ENCODE measurements at regions not wholly inside any gene's neighbourhood (a gene's known extent, or its start where the extent isn't known, plus 50 kb on each side); places are given as distances from the start of the nearest gene placed in this dataset.

DNA sequence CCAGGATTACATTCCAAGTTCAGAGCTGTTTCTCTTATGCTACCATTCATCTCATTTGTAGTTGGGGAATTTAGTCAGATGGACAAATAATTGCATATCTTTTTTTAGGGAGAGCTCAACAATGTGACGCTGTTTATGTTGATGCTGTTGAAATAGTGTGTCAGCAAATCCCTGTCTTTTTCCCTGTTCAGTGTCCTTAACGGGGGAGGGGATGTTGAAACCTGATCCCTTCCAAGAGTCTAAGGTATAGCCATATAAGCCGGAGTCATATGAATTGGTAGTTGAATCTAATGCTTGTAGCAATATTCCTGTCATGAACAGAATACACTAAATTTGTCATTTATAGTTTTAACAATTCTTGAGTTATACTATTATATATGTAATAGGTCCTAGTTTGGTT lies 293.5 kb upstream of the FAT1 start:
- Histone ChIP-seq H3K4me1 (ENCODE audit: control insufficient read depth, insufficient read depth, low read length) (no peaks in the 10 kb centered on the region), H3K27me3 (ENCODE audit: control insufficient read depth in 1 of 2, insufficient read depth in 2 of 2, low read length in 2 of 2) (no peaks in the 10 kb centered on the region), H3K9me3 (ENCODE audit: control insufficient read depth in 2 of 2, low read length in 2 of 2) (no peaks in the 10 kb centered on the region), H3K4me3 (ENCODE audit: low read length in 2 of 2) (no peak overlapping the region), H3K36me3 (ENCODE audit: control insufficient read depth in 2 of 2, insufficient read depth in 2 of 2, low read length in 2 of 2) (no peaks in the 10 kb centered on the region), H3K9ac (ENCODE audit: low read length in 2 of 2) (no peak overlapping the region), H3K27ac (ENCODE audit: low read length) (no peak overlapping the region)

DNA sequence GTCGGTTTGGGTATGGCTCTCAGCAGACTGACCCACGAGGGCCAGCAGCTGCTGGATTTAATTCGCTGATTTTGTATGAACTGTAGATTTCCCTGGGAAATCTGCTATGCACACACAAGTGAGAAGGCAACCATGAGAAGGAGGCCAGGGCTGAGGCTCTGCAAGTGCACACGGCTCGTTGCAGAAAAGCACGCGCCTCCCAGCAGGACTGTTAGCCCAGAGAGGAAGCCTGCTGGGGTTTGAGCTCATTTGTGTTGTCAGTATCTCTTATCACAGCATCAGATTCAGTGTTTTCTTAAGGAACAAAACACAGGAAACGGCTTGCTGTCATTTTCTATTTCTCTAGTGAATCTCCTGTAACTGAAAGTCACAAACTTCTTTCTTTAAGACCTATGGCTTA lies 296.2 kb upstream of the FAT1 start:
- H3K36me3 ChIP-seq (ENCODE audit: control insufficient read depth in 2 of 2, insufficient read depth in 2 of 2, low read length in 2 of 2), result no peaks in the 10 kb centered on the region
- H3K4me3 ChIP-seq (ENCODE audit: low read length in 2 of 2), result no peak overlapping the region
- no peak overlapping the region for H3K27ac ChIP-seq (ENCODE audit: low read length)
- no peak overlapping the region for H3K9ac ChIP-seq (ENCODE audit: low read length in 2 of 2)
- H3K4me1 ChIP-seq (ENCODE audit: control insufficient read depth, insufficient read depth, low read length), result no peaks in the 10 kb centered on the region
- H3K9me3 ChIP-seq (ENCODE audit: control insufficient read depth in 2 of 2, low read length in 2 of 2), result no peaks in the 10 kb centered on the region
- no peaks in the 10 kb centered on the region for H3K27me3 ChIP-seq (ENCODE audit: control insufficient read depth in 1 of 2, insufficient read depth in 2 of 2, low read length in 2 of 2)

DNA sequence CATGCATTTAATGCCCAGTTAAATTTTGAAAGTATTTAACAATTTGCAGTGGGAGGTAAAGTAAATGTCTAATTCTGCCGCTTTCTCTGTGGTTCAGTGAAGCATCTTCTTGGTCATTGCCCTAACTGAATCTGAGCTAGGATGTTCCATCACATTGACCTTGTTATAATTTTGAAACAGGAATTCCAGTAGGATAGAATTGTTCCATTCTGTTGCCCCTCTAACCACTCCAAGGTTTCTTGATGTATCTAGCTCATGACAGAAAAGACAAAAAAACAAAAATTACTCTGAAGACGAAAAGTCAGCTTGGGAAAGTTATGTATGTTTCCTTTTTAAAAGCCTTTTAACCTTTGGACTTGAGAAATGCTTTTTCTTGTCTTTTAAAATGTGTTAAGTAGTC lies 297.0 kb upstream of the FAT1 start:
- no peak overlapping the region for H3K4me3 ChIP-seq (ENCODE audit: low read length in 2 of 2)
- no peaks in the 10 kb centered on the region for H3K4me1 ChIP-seq (ENCODE audit: control insufficient read depth, insufficient read depth, low read length)
- no peaks in the 10 kb centered on the region for H3K27me3 ChIP-seq (ENCODE audit: control insufficient read depth in 1 of 2, insufficient read depth in 2 of 2, low read length in 2 of 2)
- H3K27ac ChIP-seq (ENCODE audit: low read length), result no peak overlapping the region
- no peaks in the 10 kb centered on the region for H3K36me3 ChIP-seq (ENCODE audit: control insufficient read depth in 2 of 2, insufficient read depth in 2 of 2, low read length in 2 of 2)
- H3K9ac ChIP-seq (ENCODE audit: low read length in 2 of 2), result no peak overlapping the region
- H3K9me3 ChIP-seq (ENCODE audit: control insufficient read depth in 2 of 2, low read length in 2 of 2), result no peaks in the 10 kb centered on the region

DNA sequence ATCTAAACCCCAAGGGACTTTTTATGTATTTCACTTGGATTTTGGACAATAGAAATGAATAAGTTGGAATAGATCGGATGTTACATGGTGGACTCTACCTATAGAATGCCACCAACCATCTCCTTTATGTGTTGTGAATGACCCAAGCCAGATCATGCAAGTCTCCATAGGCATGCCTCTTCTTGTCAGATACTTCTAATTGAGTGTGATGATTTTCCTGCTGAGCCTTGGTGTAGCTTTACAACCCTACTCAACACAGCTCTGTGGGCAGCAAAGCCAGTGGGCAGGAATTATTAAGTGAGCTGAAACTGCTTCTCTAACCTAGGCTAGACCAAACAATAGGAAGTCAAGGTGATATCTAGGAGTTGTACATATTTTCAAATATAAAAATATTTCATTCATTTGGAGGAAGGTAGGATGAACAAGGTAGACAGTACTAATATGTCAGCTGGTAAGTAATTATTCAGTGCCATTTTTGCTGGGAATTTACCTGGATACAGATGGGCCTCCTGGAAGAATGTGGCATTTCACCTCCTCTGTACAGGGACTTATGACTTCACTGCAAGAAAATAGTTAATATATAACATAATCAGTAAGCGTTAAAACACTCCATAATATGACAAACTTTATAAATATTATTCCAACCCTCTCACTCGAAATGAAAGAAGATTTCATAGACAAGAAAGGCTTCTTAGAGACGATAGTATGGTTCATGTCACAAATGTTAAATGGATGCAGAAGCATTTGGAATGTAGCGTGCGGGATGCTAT lies 298.0 kb upstream of the FAT1 start:
- H3K27ac ChIP-seq (ENCODE audit: low read length), result no peak overlapping the region
- no peaks in the 10 kb centered on the region for H3K9me3 ChIP-seq (ENCODE audit: control insufficient read depth in 2 of 2, low read length in 2 of 2)
- no peak overlapping the region for H3K9ac ChIP-seq (ENCODE audit: low read length in 2 of 2)
- no peak overlapping the region for H3K4me3 ChIP-seq (ENCODE audit: low read length in 2 of 2)
- no peaks in the 10 kb centered on the region for H3K27me3 ChIP-seq (ENCODE audit: control insufficient read depth in 1 of 2, insufficient read depth in 2 of 2, low read length in 2 of 2)
- no peaks in the 10 kb centered on the region for H3K36me3 ChIP-seq (ENCODE audit: control insufficient read depth in 2 of 2, insufficient read depth in 2 of 2, low read length in 2 of 2)
- H3K4me1 ChIP-seq (ENCODE audit: control insufficient read depth, insufficient read depth, low read length), result no peaks in the 10 kb centered on the region

DNA sequence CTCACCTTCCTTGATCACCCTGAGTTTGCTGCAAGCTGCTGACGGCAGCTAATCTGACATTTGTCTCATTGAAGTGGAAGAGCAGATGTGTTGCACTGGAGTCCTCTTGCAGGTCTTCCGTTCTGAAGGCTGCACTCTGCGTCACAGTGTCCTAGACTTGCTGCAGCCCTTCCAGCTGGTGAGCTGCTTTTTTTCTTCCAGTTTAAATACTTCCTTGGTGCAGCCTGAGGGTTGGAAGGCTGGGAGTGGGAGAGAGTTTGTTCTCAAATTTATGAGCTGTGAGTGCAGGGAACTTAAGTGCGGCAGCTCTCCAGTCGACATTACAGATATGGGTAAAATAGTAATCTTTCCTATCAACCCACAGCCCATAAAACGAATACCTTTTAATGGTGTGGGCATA lies 303.6 kb upstream of the FAT1 start:
- Histone ChIP-seq H3K4me1 (ENCODE audit: control insufficient read depth, insufficient read depth, low read length) (no peaks in the 10 kb centered on the region), H3K4me3 (ENCODE audit: low read length in 2 of 2) (no peak overlapping the region), H3K27ac (ENCODE audit: low read length) (no peak overlapping the region), H3K9me3 (ENCODE audit: control insufficient read depth in 2 of 2, low read length in 2 of 2) (no peaks in the 10 kb centered on the region), H3K27me3 (ENCODE audit: control insufficient read depth in 1 of 2, insufficient read depth in 2 of 2, low read length in 2 of 2) (no peaks in the 10 kb centered on the region), H3K36me3 (ENCODE audit: control insufficient read depth in 2 of 2, insufficient read depth in 2 of 2, low read length in 2 of 2) (no peaks in the 10 kb centered on the region), H3K9ac (ENCODE audit: low read length in 2 of 2) (no peak overlapping the region)

DNA sequence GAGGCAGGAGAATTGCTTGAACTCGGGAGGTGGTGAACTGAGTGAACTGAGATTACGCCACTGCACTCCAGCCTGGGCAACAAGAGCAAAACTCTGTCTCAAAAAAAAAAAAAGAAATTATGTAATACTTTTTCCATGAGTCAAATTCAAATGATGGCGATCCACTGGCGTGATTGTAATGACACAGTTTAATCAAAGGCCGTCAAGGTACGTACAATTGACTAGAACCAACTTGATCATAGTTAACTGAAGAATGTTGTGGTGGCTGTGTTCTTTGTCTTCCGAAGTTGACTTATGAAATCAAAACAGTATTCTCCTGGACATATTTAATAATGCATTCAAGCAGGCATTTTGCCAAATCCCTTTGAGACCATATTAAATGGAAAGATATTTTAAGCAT lies 318.6 kb upstream of the FAT1 start:
- no peaks in the 10 kb centered on the region for H3K36me3 ChIP-seq (ENCODE audit: control insufficient read depth in 2 of 2, insufficient read depth in 2 of 2, low read length in 2 of 2)
- no peak overlapping the region for H3K27ac ChIP-seq (ENCODE audit: low read length)
- H3K27me3 ChIP-seq (ENCODE audit: control insufficient read depth in 1 of 2, insufficient read depth in 2 of 2, low read length in 2 of 2), result no peaks in the 10 kb centered on the region
- H3K4me1 ChIP-seq (ENCODE audit: control insufficient read depth, insufficient read depth, low read length), result no peaks in the 10 kb centered on the region
- no peaks in the 10 kb centered on the region for H3K9me3 ChIP-seq (ENCODE audit: control insufficient read depth in 2 of 2, low read length in 2 of 2)
- no peak overlapping the region for H3K4me3 ChIP-seq (ENCODE audit: low read length in 2 of 2)
- no peak overlapping the region for H3K9ac ChIP-seq (ENCODE audit: low read length in 2 of 2)

DNA sequence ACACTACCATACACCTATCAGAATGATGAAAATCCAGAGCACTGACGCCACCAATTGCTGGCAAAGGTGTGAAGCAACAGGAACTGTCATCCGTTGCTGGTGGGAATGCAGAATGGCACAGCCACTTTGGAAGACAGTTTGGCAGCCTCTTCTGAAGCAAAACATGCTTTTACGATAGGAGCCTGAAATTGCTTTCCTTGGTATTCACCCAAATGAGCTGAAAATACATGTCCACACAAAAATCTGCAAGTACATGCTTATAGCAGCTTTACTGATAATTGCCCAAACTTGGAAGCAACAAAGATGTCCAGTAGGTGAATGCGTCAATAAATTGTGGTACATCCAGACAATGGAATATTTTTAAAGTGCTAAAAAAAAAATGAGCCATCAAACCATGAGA lies 322.8 kb upstream of the FAT1 start:
- Histone ChIP-seq H3K4me3 (ENCODE audit: low read length in 2 of 2) (no peak overlapping the region), H3K9me3 (ENCODE audit: control insufficient read depth in 2 of 2, low read length in 2 of 2) (no peaks in the 10 kb centered on the region), H3K27ac (ENCODE audit: low read length) (no peak overlapping the region), H3K9ac (ENCODE audit: low read length in 2 of 2) (no peak overlapping the region), H3K27me3 (ENCODE audit: control insufficient read depth in 1 of 2, insufficient read depth in 2 of 2, low read length in 2 of 2) (no peaks in the 10 kb centered on the region), H3K4me1 (ENCODE audit: control insufficient read depth, insufficient read depth, low read length) (no peaks in the 10 kb centered on the region), H3K36me3 (ENCODE audit: control insufficient read depth in 2 of 2, insufficient read depth in 2 of 2, low read length in 2 of 2) (no peaks in the 10 kb centered on the region)

DNA sequence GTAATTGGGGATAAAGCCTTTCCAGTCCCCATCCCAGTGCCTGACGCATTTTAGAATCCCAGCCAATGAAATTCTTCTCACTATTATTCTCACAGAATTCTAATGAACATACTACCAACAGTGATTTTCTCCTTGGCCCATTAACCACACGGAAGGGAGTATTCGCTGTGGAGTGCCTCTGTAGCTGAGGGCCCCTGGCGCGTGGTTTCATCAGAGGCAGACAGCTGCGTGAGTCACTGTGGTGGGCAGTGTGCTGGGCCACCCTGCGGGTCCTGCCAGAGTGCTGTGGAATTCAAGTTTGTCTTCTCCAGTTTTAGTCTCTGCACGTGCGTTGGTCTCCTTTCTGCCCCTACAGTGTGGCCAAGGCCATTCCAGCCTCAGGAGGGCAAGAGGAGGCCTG lies 335.4 kb upstream of the FAT1 start:
- Histone ChIP-seq H3K27ac (ENCODE audit: low read length) (no peak overlapping the region), H3K9ac (ENCODE audit: low read length in 2 of 2) (no peak overlapping the region), H3K27me3 (ENCODE audit: control insufficient read depth in 1 of 2, insufficient read depth in 2 of 2, low read length in 2 of 2) (no peaks in the 10 kb centered on the region), H3K4me1 (ENCODE audit: control insufficient read depth, insufficient read depth, low read length) (no peaks in the 10 kb centered on the region), H3K36me3 (ENCODE audit: control insufficient read depth in 2 of 2, insufficient read depth in 2 of 2, low read length in 2 of 2) (no peaks in the 10 kb centered on the region), H3K4me3 (ENCODE audit: low read length in 2 of 2) (no peak overlapping the region), H3K9me3 (ENCODE audit: control insufficient read depth in 2 of 2, low read length in 2 of 2) (no peaks in the 10 kb centered on the region)

DNA sequence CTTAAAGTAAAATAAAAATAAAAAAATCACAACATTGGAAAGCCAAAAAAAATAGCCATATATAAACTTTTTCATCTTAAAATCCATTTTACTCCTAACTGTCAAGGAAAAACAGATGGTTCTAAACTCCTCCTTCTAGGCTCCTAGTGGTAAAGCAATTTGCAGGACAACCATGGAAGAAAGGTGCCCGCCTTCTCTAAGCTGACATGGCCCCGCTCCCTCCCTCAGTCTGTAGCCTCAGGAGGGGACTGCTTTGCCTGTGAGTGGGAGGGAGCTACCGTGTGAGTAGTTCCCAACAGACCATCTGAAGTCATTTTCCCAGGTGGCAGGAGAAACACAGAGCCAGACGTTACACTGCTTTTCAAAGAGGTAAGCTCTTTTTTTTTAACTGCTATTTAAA lies 336.2 kb upstream of the FAT1 start:
- Histone ChIP-seq H3K36me3 (ENCODE audit: control insufficient read depth in 2 of 2, insufficient read depth in 2 of 2, low read length in 2 of 2) (no peaks in the 10 kb centered on the region), H3K9ac (ENCODE audit: low read length in 2 of 2) (no peak overlapping the region), H3K4me3 (ENCODE audit: low read length in 2 of 2) (no peak overlapping the region), H3K27me3 (ENCODE audit: control insufficient read depth in 1 of 2, insufficient read depth in 2 of 2, low read length in 2 of 2) (no peaks in the 10 kb centered on the region), H3K9me3 (ENCODE audit: control insufficient read depth in 2 of 2, low read length in 2 of 2) (no peaks in the 10 kb centered on the region), H3K4me1 (ENCODE audit: control insufficient read depth, insufficient read depth, low read length) (no peaks in the 10 kb centered on the region), H3K27ac (ENCODE audit: low read length) (no peak overlapping the region)

DNA sequence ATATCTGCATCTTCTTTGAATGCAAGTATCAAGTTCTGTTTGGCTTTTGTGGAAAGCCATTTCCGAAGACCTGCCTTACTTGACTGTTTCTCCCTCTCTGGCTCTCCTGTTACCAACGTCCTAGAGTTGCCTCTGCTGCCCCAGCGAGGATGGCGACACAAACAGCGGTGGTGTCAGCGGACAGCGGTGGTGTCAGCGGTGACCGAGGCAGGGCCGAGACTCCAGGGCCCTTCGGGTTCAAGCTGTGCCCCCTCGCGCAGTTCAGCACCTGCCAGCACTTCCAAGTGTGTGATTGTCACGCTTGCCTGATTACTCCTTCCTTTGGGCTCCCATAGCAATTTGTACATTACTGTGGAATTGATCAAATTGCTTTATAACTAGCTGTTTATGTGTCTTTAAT lies 336.9 kb upstream of the FAT1 start:
- no peak overlapping the region for H3K4me3 ChIP-seq (ENCODE audit: low read length in 2 of 2)
- no peak overlapping the region for H3K27ac ChIP-seq (ENCODE audit: low read length)
- H3K27me3 ChIP-seq (ENCODE audit: control insufficient read depth in 1 of 2, insufficient read depth in 2 of 2, low read length in 2 of 2), result no peaks in the 10 kb centered on the region
- H3K9me3 ChIP-seq (ENCODE audit: control insufficient read depth in 2 of 2, low read length in 2 of 2), result no peaks in the 10 kb centered on the region
- H3K4me1 ChIP-seq (ENCODE audit: control insufficient read depth, insufficient read depth, low read length), result no peaks in the 10 kb centered on the region
- no peak overlapping the region for H3K9ac ChIP-seq (ENCODE audit: low read length in 2 of 2)
- no peaks in the 10 kb centered on the region for H3K36me3 ChIP-seq (ENCODE audit: control insufficient read depth in 2 of 2, insufficient read depth in 2 of 2, low read length in 2 of 2)

DNA sequence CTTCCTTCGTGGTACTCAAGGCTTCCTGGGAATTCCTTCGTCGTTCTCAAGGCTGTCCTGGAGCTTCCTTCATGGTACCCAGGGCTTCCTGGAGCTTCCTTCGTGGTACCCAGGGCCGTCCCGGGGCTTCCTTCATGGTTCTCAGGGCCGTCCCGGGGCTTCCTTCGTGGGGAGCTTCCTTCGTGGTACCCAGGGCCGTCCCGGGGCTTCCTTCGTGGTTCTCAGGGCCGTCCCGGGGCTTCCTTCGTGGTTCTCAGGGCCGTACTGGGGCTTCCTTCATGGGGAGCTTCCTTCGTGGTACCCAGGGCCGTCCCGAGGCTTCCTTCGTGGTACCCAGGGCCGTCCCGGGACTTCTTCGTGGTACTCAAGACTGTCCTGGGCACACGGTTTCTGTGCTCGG lies 339.6 kb upstream of the FAT1 start:
- H3K4me1 ChIP-seq (ENCODE audit: control insufficient read depth, insufficient read depth, low read length), result no peaks in the 10 kb centered on the region
- no peak overlapping the region for H3K27ac ChIP-seq (ENCODE audit: low read length)
- no peaks in the 10 kb centered on the region for H3K27me3 ChIP-seq (ENCODE audit: control insufficient read depth in 1 of 2, insufficient read depth in 2 of 2, low read length in 2 of 2)
- H3K9me3 ChIP-seq (ENCODE audit: control insufficient read depth in 2 of 2, low read length in 2 of 2), result no peaks in the 10 kb centered on the region
- H3K4me3 ChIP-seq (ENCODE audit: low read length in 2 of 2), result no peak overlapping the region
- H3K9ac ChIP-seq (ENCODE audit: low read length in 2 of 2), result no peak overlapping the region
- no peaks in the 10 kb centered on the region for H3K36me3 ChIP-seq (ENCODE audit: control insufficient read depth in 2 of 2, insufficient read depth in 2 of 2, low read length in 2 of 2)
